Effector memory CD8-positive, alpha-beta T cell (primary cell): ENCODE measurements at regions not wholly inside any gene's neighbourhood (a gene's known extent, or its start where the extent isn't known, plus 50 kb on each side); places are given as distances from the start of the nearest gene placed in this dataset.

Experiments
- ATAC-seq: fragments of 150-1000 bp; cut with Tn5 transposase; replicated peaks from 2 replicates; pipeline ENCODE4 v1.10.0; 2021; ENCODE audit warnings: mild to moderate bottlenecking, moderate library complexity
- DNase-seq, 3 experiments: peaks; one replicate each; pipeline ENCODE4 v3.0.0; 2021
- H3K27ac Mint-ChIP-seq, 2 donors: one replicate each; pipeline ENCODE4 v1.8.0; 2022; ENCODE audit warnings: mild to moderate bottlenecking in 2 of 2, mixed read lengths in 2 of 2, moderate library complexity in 2 of 2
- H3K27me3 Mint-ChIP-seq, 2 donors: one replicate each; pipeline ENCODE4 v1.8.0; 2022; ENCODE audit warnings: mixed read lengths in 2 of 2
- H3K36me3 Mint-ChIP-seq: one replicate; pipeline ENCODE4 v1.8.0; 2022; ENCODE audit warnings: mild to moderate bottlenecking, moderate library complexity, mixed read lengths; ENCODE audit not compliant: insufficient read depth
- H3K4me1 Mint-ChIP-seq, 2 donors: one replicate each; pipeline ENCODE4 v1.8.0; 2022; ENCODE audit warnings: low read depth in 2 of 2, mixed read lengths in 2 of 2
- H3K4me3 Mint-ChIP-seq, 2 donors: one replicate each; pipeline ENCODE4 v1.8.0; 2022; ENCODE audit warnings: mild to moderate bottlenecking in 2 of 2, mixed read lengths in 2 of 2, moderate library complexity in 2 of 2
- H3K9me3 Mint-ChIP-seq, 2 donors: one replicate each; pipeline ENCODE4 v1.8.0; 2022; ENCODE audit warnings: mixed read lengths in 2 of 2

- no peak for DNase-seq
- Mint-ChIP-seq H3K4me1 (no peaks in the 10 kb centered on the region), H3K9me3 (peaks cover 0 to 2% of the 10 kb centered on the region in 2 donors), H3K27me3 (no peaks in the 10 kb centered on the region), H3K4me3 (no peak overlapping the region), H3K27ac (no peak overlapping the region), H3K36me3 (no peaks in the 10 kb centered on the region)
- ATAC-seq = no peak
Measured at GRCh38 chr2:36052819-36053218, 302.8 kb upstream of the CRIM1 start.

- Mint-ChIP-seq H3K9me3 (peaks cover 0 to 2% of the 10 kb centered on the region in 2 donors), H3K27ac (no peak overlapping the region), H3K36me3 (no peaks in the 10 kb centered on the region), H3K27me3 (no peaks in the 10 kb centered on the region), H3K4me1 (no peaks in the 10 kb centered on the region), H3K4me3 (no peak overlapping the region)
- no peak for DNase-seq
- ATAC-seq = no peak
Measured at GRCh38 chr2:36044411-36044810, 311.2 kb upstream of the CRIM1 start.

GRCh38 chr2:36035137-36035536 is 320.4 kb upstream of the CRIM1 start:
- H3K27ac Mint-ChIP-seq = no peak overlapping the region
- no peaks in the 10 kb centered on the region for H3K36me3 Mint-ChIP-seq
- H3K4me1 Mint-ChIP-seq = peaks cover 2 to 5% of the 10 kb centered on the region in 2 donors
- ATAC-seq (no peak), DNase-seq (no peak)
- no peaks in the 10 kb centered on the region for H3K9me3 Mint-ChIP-seq
- H3K4me3 Mint-ChIP-seq = no peak overlapping the region
- H3K27me3 Mint-ChIP-seq = no peaks in the 10 kb centered on the region

GRCh38 chr2:36032046-36032445 is 323.5 kb upstream of the CRIM1 start:
- no peaks in the 10 kb centered on the region for H3K27me3 Mint-ChIP-seq
- no peak overlapping the region for H3K4me3 Mint-ChIP-seq
- no peaks in the 10 kb centered on the region for H3K36me3 Mint-ChIP-seq
- no peak for DNase-seq
- H3K4me1 Mint-ChIP-seq = peaks cover 2 to 5% of the 10 kb centered on the region in 2 donors
- ATAC-seq = no peak
- no peaks in the 10 kb centered on the region for H3K9me3 Mint-ChIP-seq
- no peak overlapping the region for H3K27ac Mint-ChIP-seq

- H3K9me3 Mint-ChIP-seq = no peaks in the 10 kb centered on the region
- no peak overlapping the region for H3K27ac Mint-ChIP-seq
- no peak for DNase-seq
Measured at GRCh38 chr2:36031471-36031870, 324.1 kb upstream of the CRIM1 start.

GRCh38 chr2:36027616-36028015 is 328.0 kb upstream of the CRIM1 start:
- Mint-ChIP-seq H3K9me3 (no peaks in the 10 kb centered on the region), H3K27me3 (no peaks in the 10 kb centered on the region), H3K4me1 (peaks cover 2 to 5% of the 10 kb centered on the region in 2 donors), H3K36me3 (no peaks in the 10 kb centered on the region), H3K27ac (no peak overlapping the region), H3K4me3 (no peak overlapping the region)
- DNase-seq (no peak), ATAC-seq (no peak)

More at GRCh38 chr2:36031471-36031870, 324.1 kb upstream of the CRIM1 start:
- no peak overlapping the region for H3K4me3 Mint-ChIP-seq
- peaks cover 2 to 5% of the 10 kb centered on the region in 2 donors for H3K4me1 Mint-ChIP-seq
- no peaks in the 10 kb centered on the region for H3K36me3 Mint-ChIP-seq
- no peak for ATAC-seq
- no peaks in the 10 kb centered on the region for H3K27me3 Mint-ChIP-seq

GRCh38 chr2:36013064-36013463 is 342.5 kb upstream of the CRIM1 start:
- no peak overlapping the region for H3K4me3 Mint-ChIP-seq
- no peaks in the 10 kb centered on the region for H3K4me1 Mint-ChIP-seq
- no peak overlapping the region for H3K27ac Mint-ChIP-seq
- no peaks in the 10 kb centered on the region for H3K36me3 Mint-ChIP-seq
- H3K27me3 Mint-ChIP-seq = peaks cover 9 to 10% of the 10 kb centered on the region in 2 donors
- ATAC-seq = no peak
- DNase-seq = no peak
- no peaks in the 10 kb centered on the region for H3K9me3 Mint-ChIP-seq

- Mint-ChIP-seq H3K36me3 (no peaks in the 10 kb centered on the region), H3K27me3 (no peaks in the 10 kb centered on the region), H3K4me3 (no peak overlapping the region), H3K4me1 (no peaks in the 10 kb centered on the region), H3K9me3 (no peaks in the 10 kb centered on the region), H3K27ac (no peak overlapping the region)
- ATAC-seq (no peak), DNase-seq (no peak)
Measured at GRCh38 chr2:36006444-36006843, 349.1 kb upstream of the CRIM1 start.

- no peak overlapping the region for H3K4me3 Mint-ChIP-seq
- no peaks in the 10 kb centered on the region for H3K9me3 Mint-ChIP-seq
- no peak overlapping the region for H3K27ac Mint-ChIP-seq
- peaks cover 0 to 8% of the 10 kb centered on the region in 2 donors for H3K27me3 Mint-ChIP-seq
- no peak for DNase-seq
- ATAC-seq = no peak
- H3K36me3 Mint-ChIP-seq = no peaks in the 10 kb centered on the region
- H3K4me1 Mint-ChIP-seq = no peaks in the 10 kb centered on the region
Measured at GRCh38 chr2:36002941-36003340, 352.6 kb upstream of the CRIM1 start.

GRCh38 chr2:35997488-35997887 is 358.1 kb upstream of the CRIM1 start:
- H3K36me3 Mint-ChIP-seq = no peaks in the 10 kb centered on the region
- H3K4me3 Mint-ChIP-seq = no peak overlapping the region
- peaks cover 8% of the 10 kb centered on the region in 2 donors for H3K27me3 Mint-ChIP-seq
- H3K27ac Mint-ChIP-seq = no peak overlapping the region
- no peaks in the 10 kb centered on the region for H3K9me3 Mint-ChIP-seq
- no peaks in the 10 kb centered on the region for H3K4me1 Mint-ChIP-seq
- no peak for DNase-seq
- ATAC-seq = no peak

GRCh38 chr2:35989503-35989902 is 366.1 kb upstream of the CRIM1 start:
- H3K4me1 Mint-ChIP-seq = peaks cover 4% of the 10 kb centered on the region in 2 donors
- H3K9me3 Mint-ChIP-seq = no peaks in the 10 kb centered on the region
- ATAC-seq (no peak), DNase-seq (no peak)
- H3K27me3 Mint-ChIP-seq = no peaks in the 10 kb centered on the region
- H3K27ac Mint-ChIP-seq = peak overlapping the region in 1 of 2 donors; percentile 13
- no peaks in the 10 kb centered on the region for H3K36me3 Mint-ChIP-seq
- H3K4me3 Mint-ChIP-seq = no peak overlapping the region

- ATAC-seq (no peak), DNase-seq (no peak)
- Mint-ChIP-seq H3K9me3 (no peaks in the 10 kb centered on the region), H3K4me3 (no peak overlapping the region), H3K27ac (peak overlapping the region in 1 of 2 donors; percentile 13), H3K4me1 (peaks cover 4% of the 10 kb centered on the region in 2 donors), H3K36me3 (no peaks in the 10 kb centered on the region), H3K27me3 (no peaks in the 10 kb centered on the region)
Measured at GRCh38 chr2:35989040-35989439, 366.5 kb upstream of the CRIM1 start.

- Mint-ChIP-seq H3K27ac (no peak overlapping the region), H3K36me3 (no peaks in the 10 kb centered on the region), H3K27me3 (no peaks in the 10 kb centered on the region), H3K4me3 (no peak overlapping the region), H3K4me1 (peaks cover 4% of the 10 kb centered on the region in 2 donors), H3K9me3 (no peaks in the 10 kb centered on the region)
- no peak for DNase-seq
- no peak for ATAC-seq
Measured at GRCh38 chr2:35986871-35987270, 368.7 kb upstream of the CRIM1 start.

- Mint-ChIP-seq H3K4me3 (peak overlapping the region in 1 of 2 donors; percentile 20), H3K9me3 (no peaks in the 10 kb centered on the region), H3K36me3 (no peaks in the 10 kb centered on the region), H3K27ac (no peak overlapping the region), H3K4me1 (no peaks in the 10 kb centered on the region), H3K27me3 (no peaks in the 10 kb centered on the region)
- DNase-seq = no peak
- ATAC-seq = peak; percentile 64
Measured at GRCh38 chr2:35978218-35978617, 377.4 kb upstream of the CRIM1 start.

GRCh38 chr2:35976611-35977010 is 379.0 kb upstream of the CRIM1 start:
- Mint-ChIP-seq H3K4me1 (no peaks in the 10 kb centered on the region), H3K36me3 (no peaks in the 10 kb centered on the region), H3K27ac (no peak overlapping the region), H3K27me3 (no peaks in the 10 kb centered on the region), H3K4me3 (no peak overlapping the region), H3K9me3 (no peaks in the 10 kb centered on the region)
- ATAC-seq (no peak), DNase-seq (no peak)
